GM10248 (cell line): ENCODE measurements at regions not wholly inside any gene's neighbourhood (a gene's known extent, or its start where the extent isn't known, plus 50 kb on each side); places are given as distances from the start of the nearest gene placed in this dataset.

Experiments used
- CTCF ChIA-PET: fragments of 300-600 bp; sonication (Branson Sonifier 250); formaldehyde crosslinking; extraction: SDS; loops from one replicate; lab custom pipeline; 2021; ENCODE audit warnings: antibody characterized with exemption; lab: Yijun Ruan, JAX
- POLR2A ChIA-PET: fragments of 350-650 bp; sonication (Branson Sonifier 250); formaldehyde crosslinking; extraction: SDS; loops from one replicate; lab custom pipeline; 2020; ENCODE audit warnings: antibody characterized with exemption; lab: Yijun Ruan, JAX
- DNase-seq: peaks from one replicate; pipeline ENCODE4 v3.0.0; 2012; ENCODE audit errors: extremely low spot score
- CTCF ChIP-seq: IDR thresholded peaks from 2 replicates; pipeline ENCODE4 v1.5.1; 2012; ENCODE audit warnings: mild to moderate bottlenecking, low read depth; ENCODE audit errors: extremely low read depth, missing control alignments, control extremely low read depth

GRCh38 chr4:56235725-56236124 lies 151.6 kb downstream of the AASDH start:
- no peak for TF ChIP-seq CTCF
- DNase-seq, result no peak
- CTCF ChIA-PET, result interaction anchor here (1.4 kb wide), 1 partner anchor 15 kb away, joined by 4 read pairs; no protein-coding TSS in a partner anchor
- POLR2A ChIA-PET, result no interaction called here

- TF ChIP-seq CTCF, result no peak
- CTCF ChIA-PET, result interaction anchor here (1.4 kb wide), 1 partner anchor 15 kb away, joined by 4 read pairs; no protein-coding TSS in a partner anchor
- POLR2A ChIA-PET, result no interaction called here
- DNase-seq, result no peak
These were observed 152.3 kb downstream of the AASDH start for GRCh38 chr4:56235011-56235410.

GRCh38 chr4:56234098-56234497 lies 153.2 kb downstream of the AASDH start:
- no peak for DNase-seq
- ChIA-PET CTCF (no interaction called here), POLR2A (no interaction called here)
- TF ChIP-seq CTCF, result no peak

GRCh38 chr4:56231410-56231809 lies 155.9 kb downstream of the AASDH start:
- CTCF ChIA-PET, result interaction anchor here (2.5 kb wide), 1 partner anchor 9 kb away, joined by 7 read pairs; no protein-coding TSS in a partner anchor
- no peak for TF ChIP-seq CTCF
- no peak for DNase-seq
- POLR2A ChIA-PET, result no interaction called here

GRCh38 chr4:56229947-56230346 lies 157.3 kb downstream of the AASDH start:
- CTCF ChIA-PET, result interaction anchor here (2.5 kb wide), 1 partner anchor 10 kb away, joined by 7 read pairs; no protein-coding TSS in a partner anchor

GRCh38 chr4:56227301-56227835 lies 159.9 kb downstream of the AASDH start:
- no peak for TF ChIP-seq CTCF
- no peak for DNase-seq
- CTCF ChIA-PET, result no interaction called here
- POLR2A ChIA-PET, result no interaction called here

More at GRCh38 chr4:56229947-56230346, 157.3 kb downstream of the AASDH start:
- POLR2A ChIA-PET, result no interaction called here
- DNase-seq, result no peak
- no peak for TF ChIP-seq CTCF
